ENCODE measurements at regions not wholly inside any gene's neighbourhood (a gene's known extent, or its start where the extent isn't known, plus 50 kb on each side); places are given as distances from the start of the nearest gene placed in this dataset.

GRCh38 chr1:5763696-5764370 is 228.4 kb downstream of the NPHP4 start:
- DNase-seq (ENCODE audit: low spot score) = no peak
- TF ChIP-seq CTCF (IDR thresholded peaks at IDR 0.05) = no peak
- no peak for ATAC-seq (ENCODE audit: low FRiP score)

GRCh38 chr1:5758859-5759578 is 233.2 kb downstream of the NPHP4 start:
- no peak for TF ChIP-seq CTCF (IDR thresholded peaks at IDR 0.05)
- ATAC-seq (ENCODE audit: low FRiP score) (no peak), DNase-seq (ENCODE audit: low spot score) (no peak)

- ATAC-seq (ENCODE audit: low FRiP score) (no peak), DNase-seq (ENCODE audit: low spot score) (no peak)
- TF ChIP-seq CTCF (IDR thresholded peaks at IDR 0.05) = no peak
Observed at GRCh38 chr1:5758000-5758858, 234.0 kb downstream of the NPHP4 start.

GRCh38 chr1:5757187-5757805 is 234.9 kb downstream of the NPHP4 start:
- TF ChIP-seq CTCF (IDR thresholded peaks at IDR 0.05) = no peak
- DNase-seq (ENCODE audit: low spot score) (no peak), ATAC-seq (ENCODE audit: low FRiP score) (no peak)

- TF ChIP-seq CTCF (IDR thresholded peaks at IDR 0.05) = no peak
- DNase-seq (ENCODE audit: low spot score) (no peak), ATAC-seq (ENCODE audit: low FRiP score) (no peak)
Observed at GRCh38 chr1:5756434-5757186, 235.6 kb downstream of the NPHP4 start.

- ATAC-seq (ENCODE audit: low FRiP score) = no peak
- TF ChIP-seq CTCF (IDR thresholded peaks at IDR 0.05) = no peak
- DNase-seq (ENCODE audit: low spot score) = no peak
Observed at GRCh38 chr1:5755552-5756125, 236.6 kb downstream of the NPHP4 start.

Data from omental fat pad (tissue), 3 donors.